ENCODE measurements at regions not wholly inside any gene's neighbourhood (a gene's known extent, or its start where the extent isn't known, plus 50 kb on each side); places are given as distances from the start of the nearest gene placed in this dataset.
"Not testable (repeated sequence)": the region's sequence is repeated elsewhere in the genome, so short reads cannot be mapped to it uniquely, and the experiment has no call there.

GRCh38 chr6:125431971-125432370 is 130.2 kb upstream of the HDDC2 start:
- DNase-seq (ENCODE audit: low read depth, low spot score) = no peak

GRCh38 chr6:125432963-125433362 is 131.2 kb upstream of the HDDC2 start:
- no peak for DNase-seq (ENCODE audit: low read depth, low spot score)

DNA sequence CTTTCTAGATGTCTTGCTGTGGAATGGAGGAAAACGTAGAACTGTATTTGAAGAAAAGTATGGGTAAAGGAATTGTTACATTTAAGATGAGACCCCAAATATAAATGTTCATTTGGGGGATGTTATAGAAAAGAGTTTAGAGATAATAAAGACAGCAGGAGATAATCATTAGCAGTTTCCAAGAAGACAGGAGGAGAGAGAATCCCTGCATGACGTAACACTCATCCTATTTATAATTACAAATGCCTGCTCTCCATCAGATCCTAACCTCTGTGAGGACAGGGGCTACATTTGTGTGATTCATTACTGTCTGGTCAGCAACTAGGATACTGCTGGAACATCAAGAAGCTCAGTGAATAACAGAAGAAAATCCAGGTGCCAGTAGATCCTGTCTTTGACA is 133.0 kb upstream of the HDDC2 start:
- DNase-seq (ENCODE audit: low read depth, low spot score) = no peak

- DNase-seq (ENCODE audit: low read depth, low spot score) = no peak
These were observed 137.7 kb upstream of the HDDC2 start for GRCh38 chr6:125439512-125439911.

DNA sequence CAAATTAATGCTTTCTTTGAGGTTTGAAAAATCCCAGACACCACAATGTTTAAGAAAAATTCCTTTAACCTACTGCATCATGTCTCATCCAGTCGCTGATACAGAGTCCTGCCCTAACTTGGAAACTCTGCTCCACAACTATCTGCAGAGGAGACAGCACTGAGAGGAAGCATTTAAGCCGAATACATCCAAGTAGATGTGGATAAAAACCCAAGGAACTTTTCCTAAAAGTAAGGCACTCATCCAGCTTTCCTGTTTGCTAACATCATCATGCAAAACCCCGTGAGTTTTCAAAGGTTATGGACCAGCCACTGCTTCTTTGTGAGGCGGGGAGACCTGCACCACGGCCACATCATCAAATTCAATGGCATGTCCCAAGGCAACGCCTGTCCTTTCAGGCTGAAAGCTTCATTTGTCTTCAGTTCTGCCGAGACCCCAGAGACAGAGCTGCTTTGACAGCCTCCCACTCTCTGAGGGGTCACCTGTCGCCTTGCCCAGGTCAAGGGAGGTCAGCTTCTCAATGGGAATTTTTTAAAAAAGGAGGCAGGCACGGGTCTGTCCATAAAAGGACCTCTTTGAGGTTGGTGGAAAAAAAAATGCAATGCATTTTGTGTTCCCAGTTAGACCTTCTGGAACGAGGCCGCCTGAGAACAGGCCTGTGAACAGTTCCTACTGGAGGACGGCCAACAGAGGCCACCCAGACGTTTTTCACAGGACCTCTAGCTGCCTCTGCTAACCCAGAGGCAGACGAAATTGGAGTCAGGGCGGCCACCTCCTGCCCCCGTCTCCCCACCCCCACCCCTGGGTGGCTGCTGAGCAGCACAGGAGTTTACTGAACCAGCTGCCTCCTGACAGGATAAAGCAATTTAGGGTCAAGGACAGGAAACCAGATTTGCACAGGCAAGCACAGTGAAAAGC is 142.5 kb upstream of the HDDC2 start:
- peak; percentile 58 for DNase-seq (ENCODE audit: low read depth, low spot score)

- no peak for DNase-seq (ENCODE audit: low read depth, low spot score)
These were observed 143.3 kb upstream of the HDDC2 start for GRCh38 chr6:125445054-125445453.

GRCh38 chr6:125446011-125446410 is 144.2 kb upstream of the HDDC2 start:
- no peak for DNase-seq (ENCODE audit: low read depth, low spot score)

GRCh38 chr6:125451750-125452149 is 150.0 kb upstream of the HDDC2 start:
- no peak for DNase-seq (ENCODE audit: low read depth, low spot score)

DNA sequence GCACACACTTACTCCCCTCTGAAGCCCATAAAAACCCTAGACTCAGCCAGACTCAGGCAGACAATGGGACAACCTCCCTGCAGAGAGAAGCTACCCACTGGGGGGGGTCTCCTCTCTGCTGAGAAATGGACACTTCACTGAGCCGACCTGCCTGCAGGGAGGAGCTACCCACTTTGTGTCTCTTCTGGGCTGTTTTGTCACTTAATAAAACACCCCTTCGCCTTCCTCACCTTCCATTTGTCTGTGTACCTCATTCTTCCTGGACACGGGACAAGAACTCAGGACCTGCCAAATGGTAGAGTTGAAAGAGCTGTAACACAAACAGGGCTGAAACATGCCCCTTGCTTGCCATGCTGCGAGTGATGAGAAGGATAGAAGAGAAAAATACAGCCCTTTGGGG is 151.7 kb upstream of the HDDC2 start:
- DNase-seq (ENCODE audit: low read depth, low spot score) = no peak

DNA sequence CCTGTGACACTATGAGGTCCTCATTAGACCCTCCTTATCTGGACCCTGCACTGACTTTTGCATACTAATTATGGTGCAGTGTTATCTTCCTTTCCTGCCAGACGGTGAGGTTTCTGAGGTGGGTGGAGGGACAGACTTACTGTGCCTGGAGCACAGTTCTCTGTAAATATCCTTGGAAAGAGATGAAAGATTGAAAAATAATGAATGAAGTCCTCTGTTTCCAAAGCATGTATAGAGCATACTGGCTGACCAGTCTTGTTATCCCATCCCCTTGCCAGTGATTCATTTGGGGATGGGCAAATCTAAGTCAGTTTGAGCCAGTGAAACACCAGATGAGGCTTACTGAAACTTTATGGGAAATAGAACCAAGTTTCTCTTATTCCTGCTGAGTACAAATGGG is 152.6 kb upstream of the HDDC2 start:
- no peak for DNase-seq (ENCODE audit: low read depth, low spot score)

DNA sequence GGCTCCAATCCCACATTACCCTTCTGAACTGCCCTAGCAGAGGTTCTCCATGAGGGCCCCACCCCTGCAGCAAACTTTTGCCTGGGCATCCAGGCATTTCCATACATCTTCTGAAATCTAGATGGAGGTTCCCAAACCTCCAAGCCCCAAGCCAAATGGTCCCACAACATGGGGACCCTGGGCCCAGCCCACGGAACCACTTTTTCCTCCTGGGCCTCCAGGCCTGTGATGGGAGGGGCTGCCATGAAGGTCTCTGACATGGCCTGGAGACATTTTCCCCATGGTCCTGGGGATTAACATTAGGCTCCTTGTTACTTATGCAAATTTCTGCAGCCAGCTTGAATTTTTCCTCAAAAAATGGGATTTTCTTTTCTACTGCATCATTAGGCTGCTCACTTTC is 156.7 kb upstream of the HDDC2 start:
- DNase-seq (ENCODE audit: low read depth, low spot score) = not testable (repeated sequence)

- not testable (repeated sequence) for DNase-seq (ENCODE audit: low read depth, low spot score)
These were observed 163.6 kb upstream of the HDDC2 start for GRCh38 chr6:125465332-125465731.

- DNase-seq (ENCODE audit: low read depth, low spot score) = no peak
These were observed 168.1 kb upstream of the HDDC2 start for GRCh38 chr6:125469915-125470314.

- no peak for DNase-seq (ENCODE audit: low read depth, low spot score)
These were observed 169.9 kb upstream of the HDDC2 start for GRCh38 chr6:125471667-125472066.

GRCh38 chr6:125474061-125474460 is 172.3 kb upstream of the HDDC2 start:
- DNase-seq (ENCODE audit: low read depth, low spot score) = no peak

- DNase-seq (ENCODE audit: low read depth, low spot score) = no peak
These were observed 175.4 kb upstream of the HDDC2 start for GRCh38 chr6:125477156-125477555.

DNA sequence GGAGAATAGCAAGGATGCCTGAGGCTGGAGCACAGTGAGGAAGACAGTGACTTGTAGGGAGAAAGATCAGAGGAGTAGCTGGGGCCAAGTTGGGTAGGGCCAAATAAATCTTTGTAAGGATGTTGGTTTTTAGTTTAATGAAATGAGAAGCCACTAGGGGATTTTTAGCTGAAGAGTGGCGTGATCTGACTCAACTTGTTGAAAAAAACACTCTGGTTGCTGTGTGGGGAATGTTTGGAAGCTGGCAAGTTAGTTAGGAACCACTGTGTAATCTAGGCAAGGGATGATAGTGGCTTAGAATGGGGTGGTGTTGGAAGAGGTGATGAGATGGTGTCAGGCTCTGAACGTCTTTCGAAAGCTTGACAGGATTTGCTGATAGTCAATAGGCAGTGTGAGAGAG is 176.1 kb upstream of the HDDC2 start:
- DNase-seq (ENCODE audit: low read depth, low spot score) = no peak

GRCh38 chr6:125480146-125480545 is 178.4 kb upstream of the HDDC2 start:
- peak; percentile 54 for DNase-seq (ENCODE audit: low read depth, low spot score)

DNA sequence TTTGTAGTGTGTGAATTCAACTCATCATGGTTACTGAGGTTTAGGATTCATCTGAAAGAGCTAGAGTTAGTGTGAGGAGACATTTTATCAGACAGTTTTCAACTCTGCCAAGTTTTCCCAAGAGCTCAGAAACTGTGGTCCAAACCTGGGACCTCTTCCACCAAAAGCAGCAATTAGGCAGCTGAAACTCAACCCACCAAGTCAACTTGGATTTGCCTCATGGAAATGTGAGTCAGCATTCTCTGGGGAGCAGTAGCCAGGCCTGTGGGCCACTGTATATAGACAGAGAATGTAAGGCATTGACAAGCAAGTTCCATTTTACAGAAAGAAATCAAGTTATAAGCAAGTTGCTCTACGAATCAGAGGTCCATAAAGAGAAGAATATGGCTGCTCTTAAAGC is 178.8 kb upstream of the HDDC2 start:
- DNase-seq (ENCODE audit: low read depth, low spot score) = no peak

DNA sequence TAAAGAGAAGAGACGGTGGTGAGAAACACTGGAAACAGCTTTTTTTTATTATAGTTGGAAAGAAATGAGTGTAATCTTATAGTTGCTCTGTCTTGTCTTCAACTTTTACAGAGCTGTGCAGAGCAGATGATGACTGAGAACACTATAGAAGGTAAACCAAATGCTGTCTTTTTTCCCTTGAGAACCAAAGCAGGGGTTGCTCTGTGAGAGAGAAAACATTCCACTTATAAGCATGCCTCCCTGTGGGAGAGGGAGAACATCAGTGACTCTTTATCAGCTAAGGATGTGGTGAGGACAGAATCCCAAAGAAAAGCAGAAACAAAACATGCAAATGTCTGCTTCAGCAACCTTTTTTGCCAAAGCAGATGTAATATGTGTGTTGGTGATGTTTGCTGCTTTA is 179.3 kb upstream of the HDDC2 start:
- DNase-seq (ENCODE audit: low read depth, low spot score) = peak; percentile 60

GRCh38 chr6:125485757-125486156 is 184.0 kb upstream of the HDDC2 start:
- DNase-seq (ENCODE audit: low read depth, low spot score) = no peak

GRCh38 chr6:125486881-125487280 is 185.1 kb upstream of the HDDC2 start:
- no peak for DNase-seq (ENCODE audit: low read depth, low spot score)

- DNase-seq (ENCODE audit: low read depth, low spot score) = no peak
These were observed 188.0 kb upstream of the HDDC2 start for GRCh38 chr6:125489579-125490285.
